ENCODE measurements at regions not wholly inside any gene's neighbourhood (a gene's known extent, or its start where the extent isn't known, plus 50 kb on each side); places are given as distances from the start of the nearest gene placed in this dataset.

GRCh38 chr13:73462241-73462640 is 403.4 kb downstream of the KLF5 start:
- no peak for DNase-seq (ENCODE audit: extremely low spot score)
- TF ChIP-seq POLR2AphosphoS5 (IDR thresholded peaks at IDR 0.05), result no peak
- TF ChIP-seq, protein P1, sequence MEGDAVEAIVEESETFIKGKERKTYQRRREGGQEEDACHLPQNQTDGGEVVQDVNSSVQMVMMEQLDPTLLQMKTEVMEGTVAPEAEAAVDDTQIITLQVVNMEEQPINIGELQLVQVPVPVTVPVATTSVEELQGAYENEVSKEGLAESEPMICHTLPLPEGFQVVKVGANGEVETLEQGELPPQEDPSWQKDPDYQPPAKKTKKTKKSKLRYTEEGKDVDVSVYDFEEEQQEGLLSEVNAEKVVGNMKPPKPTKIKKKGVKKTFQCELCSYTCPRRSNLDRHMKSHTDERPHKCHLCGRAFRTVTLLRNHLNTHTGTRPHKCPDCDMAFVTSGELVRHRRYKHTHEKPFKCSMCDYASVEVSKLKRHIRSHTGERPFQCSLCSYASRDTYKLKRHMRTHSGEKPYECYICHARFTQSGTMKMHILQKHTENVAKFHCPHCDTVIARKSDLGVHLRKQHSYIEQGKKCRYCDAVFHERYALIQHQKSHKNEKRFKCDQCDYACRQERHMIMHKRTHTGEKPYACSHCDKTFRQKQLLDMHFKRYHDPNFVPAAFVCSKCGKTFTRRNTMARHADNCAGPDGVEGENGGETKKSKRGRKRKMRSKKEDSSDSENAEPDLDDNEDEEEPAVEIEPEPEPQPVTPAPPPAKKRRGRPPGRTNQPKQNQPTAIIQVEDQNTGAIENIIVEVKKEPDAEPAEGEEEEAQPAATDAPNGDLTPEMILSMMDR (IDR thresholded peaks at IDR 0.05), result no peak
- no peak for TF ChIP-seq EP300 (IDR thresholded peaks at IDR 0.05)
- TF ChIP-seq POLR2A (IDR thresholded peaks at IDR 0.05; ENCODE audit: low read depth), result no peak
- no peaks in the 10 kb centered on the region for H3K27me3 ChIP-seq
- intact Hi-C loops (cut with DNase I), result no loop called here
- no peaks in the 10 kb centered on the region for H3K9me3 ChIP-seq
- H3K36me3 ChIP-seq, result no peaks in the 10 kb centered on the region
- H3K27ac ChIP-seq (replicated peaks in 1 of 4), result no peak overlapping the region
- 73% methylated on average over 4 of the region's 4 CpGs for WGBS
- no peak overlapping the region for H3K4me3 ChIP-seq
- H3K4me1 ChIP-seq, result no peaks in the 10 kb centered on the region

- TF ChIP-seq, protein P1 (IDR thresholded peaks at IDR 0.05), result no peak
- Histone ChIP-seq H3K27ac (replicated peaks in 1 of 4) (no peak overlapping the region), H3K9me3 (no peaks in the 10 kb centered on the region), H3K4me1 (no peaks in the 10 kb centered on the region), H3K27me3 (no peaks in the 10 kb centered on the region), H3K36me3 (no peaks in the 10 kb centered on the region), H3K4me3 (no peak overlapping the region)
- intact Hi-C loops (cut with DNase I), result no loop called here
- WGBS, result 70% methylated on average over 10 of the region's 10 CpGs
- no peak for DNase-seq (ENCODE audit: extremely low spot score)
Measured at GRCh38 chr13:73451221-73452029, 392.6 kb downstream of the KLF5 start.

DNA sequence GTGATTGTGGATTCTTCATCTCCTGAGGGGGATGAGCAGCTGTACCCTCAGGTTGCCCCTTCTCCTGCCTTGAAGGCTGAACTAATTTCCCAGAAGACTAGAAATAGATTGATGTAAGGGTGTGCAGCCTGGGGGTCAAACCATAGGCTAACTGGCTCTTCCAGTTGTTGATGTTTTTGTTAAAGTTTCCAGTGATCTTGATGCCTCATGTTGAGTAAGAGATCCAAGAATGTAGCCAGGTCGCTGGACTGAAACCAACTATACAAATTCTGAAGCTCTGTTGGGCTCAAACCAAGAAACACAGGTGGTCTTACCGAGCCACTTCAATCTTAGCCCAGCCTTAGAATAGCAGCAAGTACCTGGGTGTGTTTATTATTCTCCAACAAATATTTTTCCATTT is 391.8 kb downstream of the KLF5 start:
- no peaks in the 10 kb centered on the region for H3K4me1 ChIP-seq
- intact Hi-C loops (cut with DNase I), result no loop called here
- no peaks in the 10 kb centered on the region for H3K27me3 ChIP-seq
- no peaks in the 10 kb centered on the region for H3K9me3 ChIP-seq
- WGBS, result 33% methylated on average over 1 of the region's 2 CpGs
- no peak for TF ChIP-seq POLR2AphosphoS5 (IDR thresholded peaks at IDR 0.05)
- DNase-seq (ENCODE audit: extremely low spot score), result no peak
- no peaks in the 10 kb centered on the region for H3K36me3 ChIP-seq
- no peak overlapping the region for H3K4me3 ChIP-seq
- no peak overlapping the region for H3K27ac ChIP-seq (replicated peaks in 1 of 4)

DNA sequence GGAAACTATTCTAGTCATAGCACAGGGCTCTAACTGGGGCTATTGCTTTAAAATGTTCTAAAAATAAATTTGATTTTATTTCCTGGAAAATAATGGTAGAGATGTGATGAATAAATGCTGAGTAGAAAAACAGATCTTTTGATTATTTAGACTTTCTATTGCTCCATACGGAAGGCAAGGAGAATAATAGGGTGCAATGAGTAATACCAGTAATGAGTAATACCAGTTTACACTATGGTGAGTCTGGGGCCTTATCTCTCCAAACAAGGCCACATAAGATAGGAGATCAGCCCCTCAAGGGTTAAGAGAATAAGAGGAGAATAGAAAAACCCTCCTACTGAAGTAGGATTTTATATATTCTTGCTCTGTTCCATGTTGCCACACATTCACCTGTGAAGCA is 390.4 kb downstream of the KLF5 start:
- TF ChIP-seq POLR2AphosphoS5 (IDR thresholded peaks at IDR 0.05) (no peak), POLR2A (IDR thresholded peaks at IDR 0.05; ENCODE audit: low read depth) (no peak), EP300 (IDR thresholded peaks at IDR 0.05) (no peak)
- TF ChIP-seq, protein P1 (IDR thresholded peaks at IDR 0.05), result no peak
- WGBS, result 68% methylated on average over 1 of the region's 1 CpG
- no peak for DNase-seq (ENCODE audit: extremely low spot score)
- no peaks in the 10 kb centered on the region for H3K27me3 ChIP-seq
- no peaks in the 10 kb centered on the region for H3K4me1 ChIP-seq
- H3K4me3 ChIP-seq, result no peak overlapping the region
- H3K9me3 ChIP-seq, result no peaks in the 10 kb centered on the region
- no peak overlapping the region for H3K27ac ChIP-seq (replicated peaks in 1 of 4)
- intact Hi-C loops (cut with DNase I), result no loop called here
- H3K36me3 ChIP-seq, result no peaks in the 10 kb centered on the region

DNA sequence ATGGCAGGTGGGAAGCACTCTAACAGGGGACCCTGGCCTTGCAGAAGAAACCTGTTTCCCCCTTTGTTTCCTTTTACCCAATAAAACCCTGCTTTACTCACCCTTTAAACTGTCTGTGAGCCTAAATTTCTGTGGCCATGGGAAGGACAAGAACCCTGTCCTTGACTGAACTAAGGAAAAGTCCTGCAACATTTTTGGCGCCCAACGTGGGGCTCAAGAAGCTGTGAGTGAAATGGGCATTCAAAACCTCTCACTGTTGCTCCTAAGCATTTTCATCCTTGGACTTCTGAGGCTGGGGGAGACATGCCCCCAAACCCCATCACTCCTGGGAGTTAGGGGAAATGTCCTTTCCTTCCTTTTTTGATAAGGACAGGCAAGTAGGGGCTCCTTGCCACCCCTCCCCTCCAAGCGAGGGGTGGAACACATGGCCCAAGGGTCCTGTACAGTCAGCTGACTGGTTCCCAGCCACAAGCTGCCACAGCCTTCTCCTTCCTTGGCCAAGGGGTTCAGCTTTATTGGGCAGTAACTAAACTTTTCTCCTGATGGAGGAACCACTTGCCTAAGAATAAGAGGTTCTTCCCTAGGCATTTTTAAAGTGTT is 381.6 kb downstream of the KLF5 start:
- Histone ChIP-seq H3K36me3 (no peaks in the 10 kb centered on the region), H3K9me3 (peaks cover 0 to 47% (median 43%) of the 10 kb centered on the region in 4 donors), H3K4me1 (no peaks in the 10 kb centered on the region), H3K27me3 (no peaks in the 10 kb centered on the region), H3K4me3 (no peak overlapping the region), H3K27ac (replicated peaks in 1 of 4) (no peak overlapping the region)
- TF ChIP-seq, protein P1 (IDR thresholded peaks at IDR 0.05), result no peak
- TF ChIP-seq POLR2A (IDR thresholded peaks at IDR 0.05; ENCODE audit: low read depth) (no peak), POLR2AphosphoS5 (IDR thresholded peaks at IDR 0.05) (no peak), EP300 (IDR thresholded peaks at IDR 0.05) (no peak)
- no peak for DNase-seq (ENCODE audit: extremely low spot score)
- WGBS, result 85% methylated on average over 1 of the region's 3 CpGs
- intact Hi-C loops (cut with DNase I), result no loop called here

Data from esophagus muscularis mucosa (tissue), 4 donors.